ENCODE measurements at regions not wholly inside any gene's neighbourhood (a gene's known extent, or its start where the extent isn't known, plus 50 kb on each side); places are given as distances from the start of the nearest gene placed in this dataset.

DNA sequence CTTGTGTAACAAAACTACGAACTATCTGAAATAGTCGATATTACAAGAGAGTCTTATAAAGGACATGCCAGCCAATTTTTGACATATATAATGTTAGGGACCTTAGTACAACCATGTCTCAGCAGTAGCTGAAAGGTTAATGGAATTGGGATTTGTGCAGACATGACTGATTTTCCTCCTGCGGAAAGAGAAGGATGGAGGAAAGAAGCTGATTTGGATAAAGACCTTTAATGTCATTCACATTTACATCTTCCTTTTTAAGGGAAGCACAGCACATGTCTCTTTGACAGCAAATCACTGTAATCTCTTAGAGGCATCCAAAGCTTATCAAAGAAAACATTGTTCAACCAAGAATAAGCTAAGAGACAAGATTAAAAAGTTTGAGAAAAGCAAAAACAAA is 1976.2 kb upstream of the IGFBP7 start:
- DNase-seq (ENCODE audit: low read depth): no peak

DNA sequence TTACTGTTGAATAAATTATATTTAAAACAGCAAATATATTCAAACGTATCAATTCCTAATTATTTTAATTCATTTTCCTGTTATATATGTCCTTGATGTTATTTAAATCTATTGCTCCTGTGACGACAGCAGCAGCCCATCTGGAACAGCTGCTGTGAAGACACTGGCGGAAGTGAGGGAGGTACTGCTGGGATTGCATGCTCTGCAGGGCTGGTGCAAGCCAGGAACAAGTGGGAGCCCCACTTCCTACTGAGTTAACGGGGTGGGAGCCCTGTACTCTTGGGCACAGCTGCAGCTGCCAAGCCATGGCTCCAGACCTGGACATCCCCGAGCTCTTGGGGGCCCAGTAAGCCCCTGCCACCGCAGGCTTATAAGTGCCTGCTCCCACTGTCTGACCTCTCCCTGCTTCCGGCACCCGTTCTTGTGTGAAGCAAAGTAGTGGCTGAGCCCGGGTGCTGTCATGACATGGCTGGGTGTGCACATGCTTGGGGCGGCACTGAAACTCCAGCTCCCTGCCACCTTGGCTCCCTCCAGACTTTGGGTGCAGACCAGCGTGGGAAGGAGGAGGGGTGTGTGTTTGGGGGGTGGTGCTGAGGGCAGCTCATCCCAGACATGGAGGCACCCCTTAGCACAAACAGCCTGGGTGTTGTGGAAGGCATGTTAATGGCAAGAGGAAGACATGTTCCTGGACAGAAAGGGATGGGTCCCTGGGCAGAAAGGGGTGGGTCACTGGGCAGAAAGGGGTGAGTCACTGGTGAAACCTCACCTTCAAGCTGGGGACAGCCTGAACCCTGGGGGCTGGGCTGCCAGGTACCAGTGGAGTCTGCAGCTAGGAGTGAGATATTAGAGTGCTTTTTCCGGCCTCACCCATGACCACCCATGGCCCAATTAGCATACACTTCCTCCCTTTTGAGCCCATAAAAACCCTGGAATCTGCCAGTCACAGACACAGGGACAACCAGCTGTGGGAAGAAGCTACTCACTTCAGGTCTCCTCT is 1981.3 kb upstream of the IGFBP7 start:
- DNase-seq (ENCODE audit: low read depth): no peak

DNA sequence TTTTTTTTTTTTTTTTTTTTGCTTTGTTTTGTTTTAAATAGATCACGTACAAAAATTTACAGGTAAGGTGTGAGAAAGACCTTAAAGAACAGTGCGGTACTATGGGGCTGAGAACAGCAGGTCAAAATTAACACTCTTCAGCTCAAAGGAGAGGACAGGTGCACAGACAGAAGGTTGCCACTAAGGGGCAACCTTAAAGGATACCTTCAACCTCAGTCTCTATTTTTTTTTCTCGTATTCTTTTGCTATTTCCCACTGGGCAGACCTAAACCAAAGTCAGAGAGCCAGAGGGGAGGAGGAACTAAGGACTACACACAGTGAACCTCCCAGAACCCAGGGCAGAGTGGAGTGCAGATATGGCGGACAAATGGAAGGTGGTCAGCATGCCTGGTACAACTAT is 1984.3 kb upstream of the IGFBP7 start:
- DNase-seq (ENCODE audit: low read depth): no peak

DNA sequence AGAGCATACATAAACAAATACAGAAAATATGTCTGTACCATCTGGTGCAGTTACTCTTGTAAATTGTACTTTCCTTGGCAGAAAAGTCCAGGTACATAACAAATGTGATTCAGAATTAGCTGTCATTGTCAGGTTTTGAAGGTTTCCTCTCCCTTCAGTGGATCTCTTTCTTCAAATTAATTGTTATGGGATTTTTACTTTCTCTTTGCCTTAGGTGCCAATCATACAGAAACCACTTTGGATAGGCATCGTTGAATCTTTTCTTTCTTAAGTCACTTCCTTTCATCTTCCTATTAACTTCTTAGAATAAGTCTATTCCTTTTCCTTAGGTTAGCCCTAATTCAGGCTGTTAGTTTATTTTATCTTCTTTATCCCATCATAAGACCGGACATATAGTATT is 1992.1 kb upstream of the IGFBP7 start:
- DNase-seq (ENCODE audit: low read depth): no peak

DNA sequence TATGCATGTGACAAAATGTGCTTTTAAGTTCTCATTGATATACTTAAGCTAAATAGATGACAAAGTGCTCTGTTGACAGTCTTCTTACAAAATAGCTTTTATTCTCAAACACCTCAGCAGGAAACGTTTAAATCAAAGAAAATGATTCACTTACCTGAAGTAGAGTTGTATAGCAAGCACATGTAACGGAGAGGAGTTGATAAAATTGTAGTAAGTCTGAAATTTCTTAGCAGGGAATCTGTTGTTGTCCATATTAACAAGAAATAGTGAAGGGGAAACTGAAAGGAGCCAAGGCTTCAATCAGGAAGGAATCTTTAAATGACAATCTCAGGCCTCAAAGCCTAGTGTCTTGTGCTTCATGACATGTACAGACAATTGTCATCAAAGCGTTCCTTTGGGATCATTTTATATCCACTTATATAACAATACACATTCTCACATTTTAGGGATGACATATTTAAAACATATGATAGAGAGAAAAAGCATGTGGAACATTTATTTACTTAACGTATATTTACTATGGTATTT is 2010.2 kb upstream of the IGFBP7 start:
- DNase-seq (ENCODE audit: low read depth): no peak

DNA sequence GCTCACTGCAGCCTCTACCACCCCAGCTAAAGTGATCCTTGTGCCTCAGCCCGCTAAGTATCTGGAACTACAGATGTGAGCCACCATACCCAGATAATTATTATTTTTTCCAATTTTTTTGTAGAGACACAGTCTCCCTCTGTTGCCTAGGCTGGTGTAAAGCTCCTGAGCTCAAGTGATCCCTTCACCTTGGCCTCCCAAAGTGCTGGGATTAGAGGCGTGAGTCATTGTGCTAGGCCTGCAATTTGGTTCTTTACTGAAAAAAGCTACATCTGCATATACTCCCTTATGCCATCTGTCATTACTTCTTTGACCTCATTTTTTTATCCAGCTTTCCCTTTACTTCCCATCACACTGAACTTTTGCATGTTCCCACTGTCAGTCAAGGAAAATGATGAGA is 2012.4 kb upstream of the IGFBP7 start:
- DNase-seq (ENCODE audit: low read depth): no peak

DNA sequence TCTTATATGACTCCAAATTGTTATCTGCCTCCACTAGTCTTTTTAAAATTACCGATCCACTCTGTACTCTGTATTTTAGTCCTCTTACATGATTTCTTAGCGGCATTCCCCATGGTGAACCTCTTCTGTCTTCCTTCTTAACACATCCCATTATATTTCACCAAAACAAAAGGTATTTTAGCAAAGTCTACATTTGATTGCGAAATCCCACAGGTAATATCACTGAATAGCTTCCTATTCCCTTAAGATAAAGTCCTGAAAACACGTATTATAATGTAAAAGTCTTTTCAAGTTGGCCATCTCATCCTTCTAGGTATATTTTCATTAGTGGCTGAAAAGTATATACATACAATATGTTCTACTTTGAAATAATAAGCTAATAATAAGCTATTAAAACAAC is 2016.0 kb upstream of the IGFBP7 start:
- no peak for DNase-seq (ENCODE audit: low read depth)

DNA sequence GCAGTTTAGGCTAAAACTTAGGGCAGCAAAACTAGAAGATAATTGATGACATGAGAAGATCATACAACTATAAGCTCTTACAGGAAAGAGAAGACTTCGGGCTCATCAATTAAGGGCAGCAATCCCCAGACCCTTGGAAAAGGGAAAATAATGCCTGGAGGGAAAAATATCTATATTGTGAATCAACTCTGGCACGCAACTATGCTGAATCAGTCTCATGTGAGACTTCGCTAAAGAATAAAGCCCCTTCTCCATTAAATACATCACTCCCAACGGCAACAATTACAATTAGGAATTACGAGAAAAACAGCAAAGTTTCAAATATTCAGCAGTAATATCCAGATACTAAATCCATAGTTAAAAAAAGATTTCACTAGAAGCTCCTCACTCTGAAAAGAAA is 2016.8 kb upstream of the IGFBP7 start:
- no peak for DNase-seq (ENCODE audit: low read depth)

DNA sequence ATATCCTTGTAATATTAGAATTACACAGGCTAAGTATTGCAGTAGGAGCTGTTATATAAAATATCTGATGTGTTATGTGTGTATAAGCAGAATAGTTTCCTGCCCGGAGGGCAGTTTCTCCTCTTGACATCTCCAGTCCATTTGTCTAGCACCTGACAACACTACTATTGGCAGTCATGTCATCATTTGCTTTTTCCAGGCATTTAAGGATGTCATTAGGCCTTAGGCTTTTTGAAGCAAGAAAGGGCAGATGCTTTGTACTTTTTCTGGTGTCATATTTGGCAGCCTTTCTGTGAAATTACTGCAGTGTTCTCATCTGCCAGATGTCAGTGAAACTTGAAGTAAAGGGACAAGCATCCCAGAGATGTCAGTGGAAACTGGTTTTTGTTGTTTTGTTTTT is 2017.6 kb upstream of the IGFBP7 start:
- DNase-seq (ENCODE audit: low read depth): no peak

DNA sequence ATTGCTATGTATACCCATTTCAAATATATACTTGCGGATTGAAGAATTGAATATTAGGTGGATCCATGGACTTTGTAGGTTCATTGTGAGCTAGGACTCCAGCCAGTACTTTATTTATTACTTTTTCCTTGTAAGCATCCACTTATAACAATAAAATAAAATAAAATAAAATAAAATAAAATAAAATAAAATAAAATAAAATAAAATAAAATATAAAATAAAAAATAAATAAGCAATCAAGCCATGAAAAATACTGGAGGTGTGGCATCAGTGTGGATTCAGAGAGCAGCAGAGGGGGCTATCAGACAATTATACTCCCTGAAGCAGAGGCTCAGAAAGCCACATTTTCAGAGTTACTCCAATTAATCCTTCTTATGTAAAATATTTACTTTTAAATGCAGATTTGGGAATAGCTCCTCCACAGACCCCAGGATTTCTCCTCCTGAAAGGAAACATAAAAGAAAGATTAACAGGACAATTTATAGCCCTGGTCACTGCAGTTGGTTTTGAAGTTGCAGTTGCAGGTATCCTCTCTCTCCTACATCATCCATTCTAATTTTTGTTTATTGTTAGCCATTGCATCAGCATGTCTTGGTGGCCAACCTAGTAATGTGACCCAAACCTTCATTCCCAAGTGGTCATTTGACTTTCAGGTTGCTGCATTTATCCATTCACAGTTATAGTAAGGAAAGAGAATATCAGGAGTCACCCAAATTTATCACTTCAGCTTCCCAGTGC is 2025.2 kb upstream of the IGFBP7 start:
- DNase-seq (ENCODE audit: low read depth): no peak

DNA sequence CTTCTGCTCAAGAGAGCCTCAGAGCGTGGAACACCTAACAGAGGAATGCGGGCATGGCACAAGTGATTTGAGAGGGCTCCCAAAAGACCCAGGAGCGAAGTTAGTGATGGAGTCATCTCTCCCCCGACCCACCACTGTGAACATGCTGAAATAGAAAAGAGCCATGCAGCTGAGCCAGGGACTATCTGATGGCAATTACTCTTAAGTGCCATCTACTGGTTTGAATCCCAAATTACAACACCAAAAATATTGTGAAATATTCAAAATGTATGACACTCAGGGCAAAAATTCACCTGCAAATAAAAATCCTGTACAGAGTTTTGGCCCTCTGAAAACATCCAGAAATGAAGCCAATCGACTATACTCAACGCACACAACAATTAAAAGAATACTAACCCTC is 2038.9 kb upstream of the ADGRL3 start:
- DNase-seq (ENCODE audit: low read depth): no peak

DNA sequence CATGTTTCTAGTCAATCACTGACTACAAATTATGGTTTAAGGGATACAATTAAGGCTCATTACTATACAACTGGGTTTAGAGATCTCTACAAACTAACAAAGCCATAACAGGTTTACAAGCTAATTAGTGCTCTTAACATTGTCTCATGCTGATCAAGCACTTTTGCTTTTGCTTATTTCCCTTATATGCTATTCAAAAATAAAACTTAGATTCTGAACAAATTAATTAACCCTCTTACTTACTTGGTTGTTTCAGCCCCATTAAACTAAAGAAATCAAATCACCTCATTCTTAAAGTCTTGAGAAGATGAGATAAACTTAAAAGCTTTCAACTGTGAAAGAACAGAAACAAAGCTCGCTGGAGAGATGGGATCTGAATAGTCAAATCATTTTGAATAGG is 2024.5 kb upstream of the ADGRL3 start:
- no peak for DNase-seq (ENCODE audit: low read depth)

DNA sequence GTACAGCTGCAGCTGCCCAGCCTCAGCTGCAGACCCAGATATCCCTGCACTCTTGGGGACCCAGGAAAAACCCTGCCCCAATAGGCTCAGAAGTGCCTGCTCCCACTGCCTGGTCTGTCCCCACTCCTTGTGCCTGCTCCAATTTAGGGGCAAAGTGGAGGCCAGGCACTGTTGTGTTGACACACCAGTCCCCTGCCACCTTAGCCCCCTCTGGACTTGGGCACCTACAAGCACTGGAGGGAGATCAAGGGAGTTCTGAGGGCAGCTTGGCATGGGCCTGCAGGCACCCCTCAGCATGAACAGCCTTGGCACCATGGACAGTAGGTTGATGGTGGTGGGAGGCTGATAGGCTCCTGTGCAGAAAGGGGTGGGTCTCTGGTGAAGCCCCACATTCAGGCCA is 2020.8 kb upstream of the ADGRL3 start:
- no peak for DNase-seq (ENCODE audit: low read depth)

DNA sequence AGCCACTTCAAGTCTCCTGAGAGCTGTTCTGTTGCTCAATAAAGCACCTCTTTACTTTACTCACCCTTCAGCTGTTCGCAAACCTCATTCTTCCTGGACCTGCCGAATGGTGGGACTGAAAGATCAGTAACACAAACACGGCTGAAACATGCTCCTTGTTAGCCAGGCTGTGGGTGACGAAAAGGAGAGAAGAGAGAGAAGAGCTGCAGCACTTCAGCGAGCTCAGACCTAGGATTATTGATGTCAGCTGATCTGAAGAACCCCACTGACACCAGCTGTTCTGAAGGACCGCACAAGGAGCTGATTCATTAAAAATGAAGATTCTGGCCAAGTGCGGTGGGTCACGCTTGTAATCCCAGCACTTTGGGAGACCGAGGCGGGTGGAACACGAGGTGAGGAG is 2020.0 kb upstream of the ADGRL3 start:
- DNase-seq (ENCODE audit: low read depth): no peak

DNA sequence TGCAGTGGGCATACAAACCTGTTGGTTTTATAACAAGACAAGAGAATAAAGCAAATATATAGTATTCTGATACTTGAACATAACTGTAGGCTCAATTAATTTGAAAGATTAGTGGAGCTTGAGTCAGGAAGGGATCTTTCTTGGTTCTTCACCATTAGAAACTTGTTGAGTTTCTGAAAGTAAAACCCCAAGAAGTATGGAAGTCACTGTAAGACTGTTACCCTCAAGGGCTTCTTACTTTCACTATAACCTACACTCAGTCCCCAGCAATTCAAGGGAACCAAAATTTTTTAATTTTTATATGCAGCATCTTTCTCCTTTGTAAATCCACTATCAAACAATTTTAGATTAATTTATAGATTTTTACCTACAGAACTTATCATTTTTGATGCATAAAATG is 2019.2 kb upstream of the ADGRL3 start:
- no peak for DNase-seq (ENCODE audit: low read depth)

DNA sequence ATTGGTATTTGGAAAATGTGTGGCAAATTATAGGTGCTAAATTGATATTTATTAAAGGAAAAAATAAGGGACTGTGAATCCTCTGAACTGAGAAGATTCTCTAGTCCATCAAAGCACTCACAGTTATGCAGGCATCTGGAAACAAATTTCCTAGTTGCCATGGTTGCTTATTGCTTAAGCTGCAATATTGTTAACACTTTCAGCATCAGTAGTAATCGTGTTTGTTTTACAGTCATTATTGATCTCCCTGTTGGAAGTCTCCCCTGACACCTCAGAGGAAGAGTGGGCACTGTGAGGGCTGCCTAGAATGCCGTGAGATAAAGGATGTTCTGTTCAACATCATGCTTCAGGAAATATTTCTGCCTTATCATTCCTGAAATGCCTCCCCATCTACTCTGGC is 2004.3 kb upstream of the ADGRL3 start:
- no peak for DNase-seq (ENCODE audit: low read depth)

DNA sequence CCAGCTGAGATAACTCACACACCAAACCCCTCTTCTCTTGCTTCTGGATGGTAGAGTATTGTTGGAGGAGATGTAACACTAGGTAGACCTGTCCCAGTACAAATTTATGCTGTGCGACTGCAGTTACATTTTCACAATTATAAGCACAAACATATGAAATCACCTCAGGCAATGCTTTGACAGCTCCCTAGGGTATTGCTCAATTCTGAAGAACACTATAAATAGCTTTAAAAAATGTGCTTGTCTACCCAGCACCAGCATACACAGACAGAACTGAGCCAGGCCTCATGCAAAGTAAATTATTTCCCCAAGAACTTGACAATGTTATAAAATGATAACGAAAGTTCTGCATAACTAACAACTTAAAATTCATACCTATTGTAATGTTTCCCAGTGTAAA is 1999.1 kb upstream of the ADGRL3 start:
- DNase-seq (ENCODE audit: low read depth): no peak

DNA sequence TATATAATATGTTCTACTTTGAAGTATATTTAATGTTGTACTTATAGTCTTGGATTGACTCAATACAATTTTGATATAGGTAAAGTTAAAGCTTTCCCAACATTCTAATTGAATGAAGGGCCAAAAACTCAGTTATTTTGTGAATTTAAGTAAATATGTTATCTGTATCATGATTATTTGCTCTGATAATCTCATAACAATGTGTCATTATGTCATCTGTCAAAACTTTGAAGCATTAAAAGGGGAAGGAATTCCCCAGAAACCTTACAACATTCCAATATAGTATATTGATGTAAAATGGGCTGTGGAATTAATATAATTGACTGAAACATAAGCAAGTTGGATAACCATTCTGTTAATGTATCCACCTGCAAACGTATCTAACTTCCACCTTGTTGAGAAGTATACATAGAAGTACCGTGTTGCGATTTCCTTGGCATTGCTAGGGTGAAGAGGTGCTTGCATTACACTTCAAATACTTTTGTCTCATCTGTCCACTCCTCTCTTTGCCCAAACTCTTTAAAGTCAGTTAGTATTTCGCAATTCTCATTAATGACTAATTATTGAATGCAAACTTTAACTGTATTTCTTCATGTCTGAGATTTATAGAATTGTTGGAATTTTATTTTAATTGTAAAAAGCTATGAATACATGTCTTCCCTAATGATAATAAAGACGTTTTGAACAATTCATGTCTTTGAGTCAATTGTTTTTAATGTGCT is 1982.1 kb upstream of the ADGRL3 start:
- DNase-seq (ENCODE audit: low read depth): no peak

DNA sequence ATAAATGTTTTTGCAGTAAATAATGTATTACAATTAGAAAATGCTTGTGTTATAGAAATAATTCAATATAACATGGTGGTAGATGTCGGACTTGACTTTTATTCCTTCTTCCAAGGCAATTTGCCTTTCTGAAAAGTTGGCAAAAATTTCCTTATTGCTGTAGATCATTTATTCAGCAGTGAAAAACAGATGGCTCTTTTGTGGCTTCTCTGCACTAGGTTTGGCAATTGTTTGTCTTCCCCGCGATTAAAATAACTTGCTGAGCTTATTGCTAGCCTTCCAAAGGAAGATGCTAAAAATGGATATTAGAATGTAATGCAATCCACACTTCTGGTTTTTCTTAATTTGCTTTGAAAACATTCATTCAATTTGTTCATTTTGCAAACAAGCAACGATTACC is 1977.9 kb upstream of the ADGRL3 start:
- no peak for DNase-seq (ENCODE audit: low read depth)

DNA sequence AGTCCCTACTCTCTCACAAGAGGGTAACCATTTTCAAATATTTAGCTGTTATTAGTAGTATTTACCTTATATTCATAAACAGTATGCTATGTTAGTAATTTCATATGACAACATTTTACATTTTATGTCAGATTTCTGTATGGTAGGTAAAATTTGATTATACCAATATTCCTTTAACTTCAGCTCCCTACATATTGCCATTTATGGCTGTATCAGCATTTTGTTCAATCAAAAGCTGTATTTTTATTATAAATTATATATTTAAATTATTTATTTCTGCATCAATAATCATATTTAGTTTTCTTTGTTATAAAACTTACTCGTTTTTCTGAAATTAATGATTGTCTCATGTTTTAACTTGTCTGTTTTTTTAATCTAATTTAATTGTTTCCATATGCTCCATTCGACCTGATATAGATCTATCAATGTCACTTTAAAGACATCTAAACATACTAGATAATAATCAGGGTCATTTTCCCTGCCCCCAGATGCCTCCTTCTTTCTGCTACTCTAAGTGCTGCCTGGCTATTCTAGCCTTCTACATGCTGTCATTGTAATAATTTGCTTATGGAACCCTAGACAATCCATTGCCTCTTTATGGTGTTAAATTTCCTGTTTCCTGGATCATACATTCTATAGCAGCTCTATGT is 1976.7 kb upstream of the ADGRL3 start:
- no peak for DNase-seq (ENCODE audit: low read depth)

DNA sequence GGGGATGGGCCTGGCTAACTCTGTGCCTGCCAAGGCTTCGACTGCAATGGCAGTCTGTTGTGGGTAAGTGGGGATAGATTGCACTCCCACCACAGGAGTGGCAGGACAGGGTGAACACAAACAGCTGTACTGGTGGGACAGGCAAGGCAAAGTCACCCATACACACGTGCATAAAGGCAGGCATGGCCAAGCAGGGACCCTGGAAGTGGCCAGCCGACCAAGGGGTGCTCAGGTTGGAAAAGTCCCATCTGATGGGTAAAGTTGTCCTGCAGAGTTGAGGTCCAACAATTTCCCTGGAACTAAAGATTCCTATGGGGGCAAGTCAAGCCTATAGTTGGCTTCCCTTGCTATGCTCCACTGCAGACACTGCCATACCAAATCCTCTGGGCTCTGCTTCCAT is 1961.9 kb upstream of the ADGRL3 start:
- no peak for DNase-seq (ENCODE audit: low read depth)

DNA sequence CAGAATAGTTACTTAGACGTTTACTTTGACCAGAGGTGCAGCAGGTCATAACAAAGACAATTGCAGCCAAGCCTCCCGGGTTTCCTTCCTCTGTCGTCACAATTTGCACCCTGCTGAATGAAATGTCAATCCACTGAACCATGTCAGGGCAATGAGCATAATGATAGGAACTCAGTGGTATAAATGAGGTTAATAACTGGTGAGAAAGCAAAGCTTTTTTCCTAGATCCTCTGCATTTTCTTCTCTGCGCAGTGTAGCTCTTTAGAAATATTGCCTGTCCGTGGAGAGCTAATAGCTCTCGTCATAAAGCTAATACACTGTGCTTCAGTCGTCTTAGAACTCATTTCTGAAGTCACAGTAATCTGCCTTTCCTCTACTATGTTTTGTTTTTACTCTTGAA is 1960.1 kb upstream of the ADGRL3 start:
- DNase-seq (ENCODE audit: low read depth): no peak
